Activated T-cell treated with anti-CD3 and anti-CD28 coated beads for 48 hours (primary cell): ENCODE measurements at regions not wholly inside any gene's neighbourhood (a gene's known extent, or its start where the extent isn't known, plus 50 kb on each side); places are given as distances from the start of the nearest gene placed in this dataset.
"Not testable (repeated sequence)": the region's sequence is repeated elsewhere in the genome, so short reads cannot be mapped to it uniquely, and the experiment has no call there.

Experiments
- DNase-seq: peaks from one replicate; pipeline ENCODE4 v3.0.0-alpha.2; 2020; ENCODE audit warnings: low read depth

DNA sequence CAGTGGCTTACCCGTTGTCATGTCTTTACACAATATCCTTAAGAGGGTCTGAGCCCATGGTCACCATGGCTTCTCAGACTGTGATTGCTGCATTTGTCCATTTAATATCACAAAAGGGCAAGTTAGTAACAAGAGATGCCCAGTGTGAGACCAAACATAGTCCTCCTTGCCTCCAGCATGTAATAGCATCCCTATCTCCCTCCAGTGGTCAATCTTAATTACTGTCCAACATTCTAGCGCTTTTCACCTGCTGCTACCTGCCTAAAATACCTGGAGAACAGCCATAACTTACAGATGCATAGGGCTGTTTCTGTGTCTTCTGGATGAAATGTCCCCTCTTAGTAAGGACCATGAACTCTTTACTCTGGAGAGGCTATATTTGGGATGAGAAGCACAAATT is 267.2 kb upstream of the DAB2 start:
- DNase-seq, result no peak

DNA sequence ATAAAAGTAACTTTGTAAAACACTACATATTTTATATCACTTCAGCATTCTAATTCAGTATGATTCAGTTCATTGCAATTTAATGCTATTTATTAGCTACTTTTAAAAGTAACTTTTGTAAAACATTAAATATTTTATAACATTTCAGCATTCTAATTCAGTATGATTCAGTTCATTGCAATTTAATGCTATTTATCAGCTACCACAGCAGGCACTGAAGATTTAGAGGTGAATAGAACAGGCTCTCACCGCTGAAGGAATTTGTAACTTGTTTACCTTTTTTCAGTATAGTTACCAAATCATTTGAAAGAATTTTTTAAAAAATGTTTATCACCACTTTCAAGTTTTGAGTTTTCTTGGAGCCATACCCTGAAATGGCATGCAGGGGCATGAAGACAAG is 266.4 kb upstream of the DAB2 start:
- no peak for DNase-seq

DNA sequence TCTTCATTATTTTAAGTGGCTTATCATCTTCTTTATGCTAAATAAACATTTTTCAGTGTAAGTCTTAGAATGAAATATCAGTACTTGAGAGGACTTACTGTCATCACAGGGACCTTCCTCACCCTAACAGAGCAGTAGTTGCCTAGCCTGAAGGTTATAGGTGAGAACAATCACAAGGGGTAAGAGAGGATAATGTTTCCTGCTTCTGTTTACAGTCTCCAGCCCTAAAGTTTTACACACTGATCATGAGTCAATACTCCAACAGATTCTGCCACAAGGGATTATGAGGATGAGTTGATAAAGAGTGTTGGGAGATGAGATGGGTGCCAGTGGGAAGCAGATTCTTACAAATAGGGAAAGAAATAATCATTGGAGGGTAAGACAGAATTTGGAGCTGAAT is 265.1 kb upstream of the DAB2 start:
- DNase-seq, result no peak

DNA sequence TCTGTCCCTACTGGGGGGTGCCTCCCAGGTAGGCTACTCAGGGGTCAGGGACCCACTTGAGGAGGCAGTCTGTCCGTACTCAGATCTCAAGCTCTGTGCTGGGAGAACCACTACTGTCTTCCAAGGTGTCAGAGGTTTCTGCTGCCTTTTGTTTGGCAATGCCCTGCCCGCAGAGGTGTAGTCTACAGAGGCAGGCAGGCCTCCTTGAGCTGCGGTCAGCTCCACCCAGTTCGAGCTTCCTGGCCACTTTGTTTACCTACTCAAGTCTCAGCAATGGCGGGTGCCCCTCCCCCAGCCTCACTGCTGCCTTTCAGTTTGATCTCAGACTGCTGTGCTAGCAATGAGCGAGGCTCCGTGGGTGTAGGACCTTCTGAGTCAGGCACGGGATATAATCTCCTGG is 263.1 kb upstream of the DAB2 start:
- not testable (repeated sequence) for DNase-seq

DNA sequence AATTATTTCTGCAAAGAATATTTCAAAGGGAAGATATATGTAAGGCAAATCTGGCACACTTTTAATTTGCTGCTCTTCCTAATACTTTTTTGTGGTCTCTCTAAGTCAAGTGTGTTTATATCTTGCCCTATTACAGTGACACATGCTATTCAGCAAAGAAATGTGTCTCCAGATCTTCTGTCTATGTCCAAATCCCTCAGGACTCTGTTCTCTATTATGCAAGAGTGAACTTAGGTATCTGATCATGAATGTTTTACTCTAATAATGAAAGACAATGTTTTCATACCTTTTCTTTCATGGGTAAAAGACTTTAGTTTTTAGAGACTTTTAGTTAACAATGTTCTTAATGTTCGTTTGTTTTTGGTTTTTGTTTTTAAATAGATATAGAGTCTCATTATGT is 255.4 kb upstream of the DAB2 start:
- no peak for DNase-seq

DNA sequence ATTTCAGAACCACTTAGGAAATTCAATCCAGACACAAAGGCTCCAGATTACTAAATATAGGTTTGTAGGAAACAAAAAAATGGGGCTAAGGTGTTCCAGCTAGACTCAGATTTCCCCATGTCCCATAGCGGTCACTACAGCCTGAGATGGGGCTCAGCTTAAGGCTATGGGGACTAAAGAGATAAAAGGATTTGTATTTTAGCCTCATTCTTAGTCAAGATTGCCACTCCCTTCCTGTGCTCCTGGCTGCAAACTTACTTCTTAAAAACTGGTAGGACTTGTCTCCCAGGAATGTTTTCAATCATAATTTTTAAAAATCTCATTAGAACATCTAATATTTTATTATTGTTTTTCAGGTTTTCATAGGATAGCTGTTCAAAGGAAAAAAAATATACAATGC is 253.8 kb upstream of the DAB2 start:
- DNase-seq, result no peak

DNA sequence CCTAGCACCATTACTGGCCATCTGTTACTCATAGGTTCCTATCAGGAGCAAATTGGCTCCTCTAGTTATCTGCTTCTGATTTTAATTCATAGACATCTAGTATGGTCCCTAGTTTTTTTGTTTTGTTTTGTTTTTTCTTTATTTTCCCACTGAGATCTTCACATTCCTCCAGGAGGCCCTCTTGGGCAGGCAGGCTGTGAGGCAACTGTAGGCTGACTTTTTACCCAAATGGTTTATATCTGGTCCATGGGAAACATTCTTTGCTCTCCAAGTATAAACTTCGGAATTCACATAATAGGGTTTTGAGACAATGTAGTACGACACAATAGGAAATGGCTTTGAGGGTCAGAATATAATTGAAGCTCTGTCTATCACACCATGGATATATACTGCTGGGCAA is 250.9 kb upstream of the DAB2 start:
- no peak for DNase-seq

DNA sequence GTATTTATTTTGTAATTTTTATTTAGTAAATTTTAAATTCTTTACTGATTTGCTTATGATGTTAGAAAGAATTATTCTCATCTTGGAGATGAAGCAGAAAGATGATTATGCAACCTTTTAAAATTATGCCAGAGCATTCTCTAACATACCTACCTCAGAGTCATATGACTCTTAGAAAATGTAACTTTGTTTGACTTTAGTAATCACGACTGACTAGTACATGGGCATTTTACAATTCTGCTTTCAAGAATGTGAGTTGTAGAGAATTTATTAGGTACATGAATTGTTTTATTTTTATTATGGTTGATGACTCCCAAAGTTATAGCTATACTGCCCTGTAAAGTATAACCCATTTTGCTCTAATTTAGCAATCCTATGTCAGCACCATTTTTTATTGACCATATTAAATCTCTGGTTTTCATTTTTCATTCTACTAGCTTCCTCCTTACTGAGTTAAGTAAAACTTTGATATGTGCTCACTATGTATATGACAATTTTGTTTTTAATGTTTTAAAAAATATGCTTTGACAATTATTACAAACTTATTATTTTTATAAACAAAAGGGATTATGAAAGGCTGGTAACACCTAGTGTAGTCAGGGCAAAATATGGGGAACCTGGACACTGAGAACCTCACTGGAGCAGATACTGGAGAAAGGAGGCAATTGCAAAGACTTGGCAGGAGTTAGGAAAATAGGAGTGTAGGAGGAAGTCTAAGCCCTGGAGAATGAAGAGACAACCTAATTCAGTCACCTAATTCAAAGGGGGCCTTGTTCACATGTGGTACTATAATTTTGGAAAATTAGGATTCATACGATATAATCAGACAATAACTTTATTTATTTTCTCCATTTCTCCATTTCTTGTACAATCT is 249.7 kb upstream of the DAB2 start:
- DNase-seq, result no peak

DNA sequence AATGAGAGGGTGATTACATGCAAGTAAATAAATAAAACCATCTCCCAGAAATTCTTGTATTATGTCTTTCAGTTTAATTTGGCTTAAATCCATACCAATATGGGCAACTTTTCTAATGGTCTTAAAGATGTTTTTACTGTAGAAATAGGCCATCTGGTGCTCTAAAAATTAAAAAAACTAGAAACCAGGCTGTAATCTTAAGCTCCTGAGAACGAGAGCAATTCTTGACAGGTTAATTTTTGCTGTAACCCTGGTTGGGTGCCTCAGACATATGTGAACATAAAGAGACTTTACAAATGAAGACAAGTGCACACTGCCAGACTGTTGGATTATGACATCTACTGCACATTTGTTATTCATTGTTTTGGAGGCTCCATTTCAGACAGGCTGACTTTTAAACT is 246.8 kb upstream of the DAB2 start:
- DNase-seq, result no peak

DNA sequence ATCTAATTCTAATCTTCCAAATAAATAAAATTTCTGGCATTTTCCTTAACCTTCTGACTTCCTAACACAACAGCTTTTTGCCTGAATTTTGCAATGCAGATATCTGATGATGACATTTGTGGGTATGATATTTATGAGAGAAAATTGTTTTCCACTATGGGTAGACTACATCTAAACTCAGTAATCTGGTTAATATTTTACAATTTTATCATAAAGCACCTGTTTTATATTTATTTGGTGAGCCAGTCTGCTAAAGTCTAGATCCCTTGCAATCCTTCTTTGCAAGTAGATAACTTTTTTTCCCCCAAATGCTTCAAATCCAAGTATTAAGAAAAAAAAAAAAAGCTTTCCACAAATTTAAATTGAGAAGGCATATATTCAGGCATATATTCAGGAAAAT is 246.2 kb upstream of the DAB2 start:
- no peak for DNase-seq

DNA sequence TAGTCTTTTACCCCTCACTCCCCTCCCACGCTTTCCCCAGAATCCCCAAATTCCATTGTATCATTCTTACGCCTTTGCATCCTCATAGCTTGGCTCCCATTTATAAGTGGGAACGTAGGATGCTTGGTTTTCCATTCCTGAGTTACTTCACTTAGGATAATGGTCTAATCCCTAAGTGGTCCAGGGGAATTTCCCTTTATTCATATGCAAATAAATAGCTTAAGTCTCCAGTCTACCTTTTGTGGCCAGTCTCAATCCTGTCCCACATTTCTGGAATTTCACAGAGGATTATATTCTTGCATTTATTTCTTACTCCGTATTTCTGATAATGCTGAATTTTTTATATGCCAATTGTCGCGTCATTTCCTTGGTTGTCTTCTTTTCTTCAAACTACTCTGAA is 245.6 kb upstream of the DAB2 start:
- DNase-seq, result no peak

DNA sequence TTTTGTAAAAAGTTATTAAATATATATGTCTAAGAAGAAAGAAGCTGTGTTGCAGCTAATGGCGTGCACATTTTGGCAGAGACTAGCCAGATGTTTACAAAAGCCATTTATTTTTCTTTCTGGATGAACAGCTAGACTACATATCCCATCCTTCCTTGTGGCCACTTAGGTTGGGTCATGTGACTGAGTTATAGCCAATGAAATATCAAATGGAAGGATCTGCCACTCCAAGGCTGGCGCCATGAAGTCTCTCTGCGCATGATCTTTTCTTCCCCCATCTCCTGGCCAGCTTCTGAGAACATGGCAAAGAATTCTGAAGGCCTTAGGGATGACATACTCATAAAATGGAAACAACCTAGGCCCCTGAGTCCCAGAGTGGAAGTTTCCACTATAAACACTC is 244.2 kb upstream of the DAB2 start:
- DNase-seq, result no peak

DNA sequence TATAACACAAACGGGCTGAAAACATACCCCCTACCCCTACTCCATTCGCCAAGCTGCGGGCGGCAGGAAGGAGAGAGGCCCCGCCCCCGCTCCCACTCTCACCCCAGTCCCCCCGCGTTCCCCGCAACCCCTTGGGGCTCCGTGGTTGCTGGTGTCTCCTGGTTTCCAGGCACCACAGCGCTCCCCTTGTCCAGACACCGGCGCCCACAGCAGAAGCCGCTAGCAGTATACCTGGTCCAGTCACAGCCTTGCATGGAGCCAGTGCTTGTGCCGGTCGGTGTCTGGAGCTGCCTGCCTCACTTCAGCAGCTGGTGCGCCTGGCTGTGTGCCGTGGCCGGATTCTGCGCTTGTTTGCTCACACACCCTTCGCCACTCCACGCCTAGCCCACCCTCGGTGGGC is 240.5 kb upstream of the DAB2 start:
- DNase-seq, result no peak

DNA sequence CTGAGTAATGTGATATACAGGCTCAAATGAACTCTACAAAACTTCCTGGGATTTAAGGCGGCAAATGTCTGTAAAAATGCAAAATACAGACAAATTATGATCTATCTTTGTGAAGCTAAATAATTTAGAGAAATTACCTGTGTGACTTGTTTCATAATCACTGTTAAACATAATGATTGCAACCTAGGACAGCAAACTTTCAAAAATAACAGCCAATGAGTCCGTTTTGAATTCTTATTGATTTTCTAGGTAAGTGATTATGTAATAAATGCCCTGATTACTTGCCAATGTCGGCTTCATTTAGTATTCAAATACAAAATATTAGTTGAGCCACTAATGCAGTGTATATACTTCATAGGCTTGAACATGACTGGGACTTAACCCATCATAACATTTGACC is 238.2 kb upstream of the DAB2 start:
- no peak for DNase-seq

DNA sequence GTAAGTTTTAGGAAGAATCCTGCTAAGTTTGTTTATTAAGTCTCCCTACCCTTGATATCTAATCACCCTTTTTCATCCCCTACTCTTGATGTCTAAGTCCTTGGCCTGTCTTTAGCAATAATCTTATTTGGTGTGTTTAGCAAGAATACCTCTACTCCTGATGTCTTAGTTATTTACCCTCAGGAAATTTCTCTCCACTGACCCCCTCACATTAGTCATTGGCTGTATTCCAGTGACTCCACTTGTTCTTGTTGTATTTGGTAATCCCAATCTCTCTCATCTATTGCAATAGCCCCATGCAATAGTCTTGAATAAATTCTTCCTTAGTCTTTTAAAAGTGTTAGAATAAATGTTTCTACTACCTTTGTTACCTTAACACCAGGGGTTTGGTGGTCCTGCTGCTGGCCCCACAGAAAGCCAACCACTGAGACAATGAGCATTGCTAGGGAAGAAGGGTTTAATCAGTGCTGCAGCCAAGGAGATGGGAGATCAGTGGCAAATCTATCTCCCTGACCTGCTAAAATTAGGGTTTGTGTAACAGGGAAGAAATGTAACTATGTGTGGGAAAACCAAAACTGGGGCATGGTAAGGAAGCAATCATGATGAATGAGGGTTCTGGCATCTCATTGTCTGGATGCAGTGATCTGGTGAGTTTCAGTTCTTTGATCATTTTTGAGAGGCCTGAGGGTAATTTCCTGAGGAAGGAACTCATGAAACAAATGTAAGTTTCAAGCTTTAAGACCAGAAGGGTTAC is 236.4 kb upstream of the DAB2 start:
- no peak for DNase-seq

DNA sequence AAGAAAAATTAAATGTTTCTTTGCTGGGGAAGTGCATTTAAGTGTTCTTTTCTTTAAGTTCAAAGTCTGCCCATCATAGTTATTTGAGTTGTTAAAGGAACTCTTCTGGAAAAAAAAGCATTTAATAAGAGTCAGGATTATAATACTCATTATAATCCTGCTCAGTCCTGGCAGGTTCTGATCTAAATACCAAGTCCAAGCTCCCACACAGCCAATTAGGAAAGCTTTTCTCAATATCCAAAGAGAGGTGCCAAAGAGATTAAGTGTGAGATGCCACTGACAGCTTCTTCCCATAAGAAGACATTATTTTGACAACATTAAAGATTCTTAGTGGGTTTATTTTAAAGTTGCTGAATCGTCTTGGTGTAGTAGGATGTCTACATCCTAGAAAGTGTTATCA is 235.2 kb upstream of the DAB2 start:
- no peak for DNase-seq

DNA sequence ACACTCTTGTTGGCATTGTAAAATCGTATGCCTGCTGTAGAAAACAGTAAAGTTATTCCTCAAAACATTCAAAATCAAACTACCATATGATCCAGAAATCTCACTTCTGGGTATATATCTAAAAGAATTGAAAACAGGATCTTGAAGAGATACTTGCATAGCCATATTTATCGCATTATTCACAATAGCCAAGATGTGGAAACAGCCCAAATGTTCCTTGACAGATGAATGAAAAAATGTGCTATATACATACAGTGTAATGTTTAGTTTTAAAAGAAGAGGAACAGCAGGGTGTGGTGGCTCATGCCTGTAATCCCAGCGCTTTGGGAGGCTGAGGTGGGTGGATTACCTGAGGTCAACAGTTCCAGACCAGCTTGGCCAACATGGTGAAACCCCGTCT is 234.1 kb upstream of the DAB2 start:
- no peak for DNase-seq

DNA sequence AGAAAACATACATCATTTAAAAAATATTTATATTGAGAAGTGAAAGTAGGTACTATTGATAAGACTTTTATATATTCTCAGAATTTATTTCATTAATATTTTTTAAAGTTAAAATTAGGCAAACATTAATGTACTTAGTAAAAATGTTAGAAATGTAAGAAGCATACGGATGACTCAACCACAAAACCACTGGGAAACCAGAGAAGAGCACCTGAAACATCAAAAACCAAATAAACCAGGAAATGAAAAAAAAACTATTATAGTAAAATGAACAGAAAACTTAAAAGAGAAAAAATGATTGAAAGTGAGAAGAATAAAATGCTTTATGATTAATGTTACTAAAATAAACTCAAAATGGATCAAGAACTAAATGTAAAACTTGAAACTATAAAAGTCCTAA is 233.2 kb upstream of the DAB2 start:
- no peak for DNase-seq

DNA sequence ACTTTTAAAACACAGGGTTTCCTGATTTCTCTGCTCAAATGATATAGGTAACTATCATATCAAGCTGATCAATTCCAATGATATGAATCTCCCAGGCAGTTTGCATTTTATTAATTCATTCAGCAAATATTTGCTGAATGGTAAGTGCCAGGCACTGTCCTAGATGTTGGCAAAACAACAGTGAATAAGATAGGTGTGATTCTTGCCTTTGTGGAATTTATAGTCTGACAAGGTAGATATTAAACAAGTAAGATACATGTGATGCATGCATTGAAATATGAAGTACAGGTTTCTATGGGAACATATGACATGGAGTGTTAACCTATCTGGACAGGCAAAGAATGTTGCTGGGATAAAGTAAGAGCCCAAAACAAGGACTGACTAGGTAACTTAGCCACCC is 231.8 kb upstream of the DAB2 start:
- no peak for DNase-seq

DNA sequence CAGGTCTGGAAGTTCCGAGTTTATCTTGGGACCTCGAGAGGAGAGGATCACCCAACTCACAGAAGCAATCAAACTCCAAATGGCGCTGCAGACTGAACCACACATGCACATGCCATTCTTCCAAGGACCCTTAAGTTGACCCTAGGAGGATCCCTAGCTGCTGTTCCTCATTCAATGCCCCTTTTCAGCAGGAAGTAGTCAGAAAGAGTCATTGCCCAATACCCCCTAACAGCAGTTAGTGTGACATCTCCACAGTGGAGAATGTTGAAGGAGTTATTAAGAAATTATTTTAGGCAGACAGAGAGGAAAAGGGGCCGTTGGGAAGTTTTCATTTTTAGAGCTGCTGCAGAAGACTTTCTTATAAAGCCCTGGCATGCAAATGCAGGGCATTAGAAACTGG is 229.9 kb upstream of the DAB2 start:
- DNase-seq, result no peak

DNA sequence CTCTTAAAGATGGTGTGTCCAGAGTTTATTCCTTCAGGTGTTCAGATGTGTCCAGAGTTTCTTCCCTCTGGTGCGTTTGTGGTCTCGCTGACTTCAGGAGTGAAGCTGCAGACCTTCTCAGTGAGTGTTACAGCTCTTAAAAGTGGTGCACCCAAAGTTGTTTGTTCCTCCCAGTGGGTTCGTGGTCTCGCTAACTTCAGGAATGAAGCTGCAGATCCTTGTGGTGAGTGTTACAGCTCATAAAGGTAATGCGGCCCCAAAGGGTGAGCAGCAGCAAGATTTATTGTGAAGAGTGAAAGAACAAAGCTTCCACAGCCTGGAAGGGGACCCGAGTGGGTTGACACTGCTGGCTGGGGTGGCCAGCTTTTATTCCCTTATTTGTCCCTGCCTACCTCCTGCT is 227.7 kb upstream of the DAB2 start:
- DNase-seq, result not testable (repeated sequence)

DNA sequence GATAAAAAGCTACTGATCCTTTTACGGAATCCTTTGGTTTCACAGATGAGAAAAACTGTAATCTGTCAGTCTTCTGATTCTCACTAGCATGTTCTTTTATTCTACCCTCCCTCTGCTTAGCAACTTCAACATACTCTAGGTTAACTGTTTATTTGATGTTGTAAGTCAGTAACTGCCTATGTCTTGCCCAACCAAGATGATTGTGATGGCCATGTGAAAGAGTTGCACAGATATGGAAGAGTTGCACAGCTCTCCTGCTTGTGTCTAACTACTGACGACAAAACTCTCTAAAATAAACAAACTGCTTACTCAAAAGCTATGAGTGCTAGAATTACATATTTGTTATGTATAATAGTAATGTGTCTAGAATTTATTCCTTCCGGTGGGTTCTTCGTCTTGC is 227.3 kb upstream of the DAB2 start:
- no peak for DNase-seq

DNA sequence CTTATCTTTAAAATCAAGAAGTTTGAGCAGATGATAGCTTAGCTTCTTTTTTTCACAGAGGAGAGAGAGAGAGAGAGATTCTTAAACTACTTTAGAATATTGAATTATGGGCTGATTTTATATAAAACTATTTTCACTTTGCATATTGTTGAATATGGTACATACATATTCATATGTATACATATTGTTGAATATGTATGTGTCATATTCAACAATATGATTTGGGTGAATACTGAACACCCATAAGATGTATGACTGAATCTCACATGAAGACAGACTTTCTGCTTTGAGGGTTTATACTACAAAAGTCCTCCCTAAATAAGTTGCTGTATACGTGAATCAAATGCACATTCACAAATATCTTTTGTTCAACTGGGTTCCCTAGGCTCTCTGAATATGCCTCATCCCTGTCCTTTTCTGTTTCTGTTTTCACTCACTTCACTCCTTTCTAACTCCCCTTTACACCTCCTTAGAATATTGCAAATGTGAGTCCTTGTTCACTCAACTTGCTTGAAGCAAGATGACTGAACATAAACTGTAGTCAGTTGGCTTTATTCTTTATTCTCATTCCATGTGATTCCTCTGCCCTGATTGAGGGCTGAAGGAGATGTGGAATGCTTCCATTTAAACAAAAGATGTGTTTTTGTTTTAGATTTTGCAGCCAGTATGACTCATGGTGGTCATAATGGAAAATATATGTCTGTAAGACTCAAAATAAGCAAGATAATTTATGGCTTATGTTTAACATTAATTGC is 225.4 kb upstream of the DAB2 start:
- no peak for DNase-seq
